ENCODE measurements at regions not wholly inside any gene's neighbourhood (a gene's known extent, or its start where the extent isn't known, plus 50 kb on each side); places are given as distances from the start of the nearest gene placed in this dataset.

- DNase-seq = no peak
Measured at GRCh38 chr3:96734273-96735009, 80.0 kb upstream of the EPHA6 start.

DNA sequence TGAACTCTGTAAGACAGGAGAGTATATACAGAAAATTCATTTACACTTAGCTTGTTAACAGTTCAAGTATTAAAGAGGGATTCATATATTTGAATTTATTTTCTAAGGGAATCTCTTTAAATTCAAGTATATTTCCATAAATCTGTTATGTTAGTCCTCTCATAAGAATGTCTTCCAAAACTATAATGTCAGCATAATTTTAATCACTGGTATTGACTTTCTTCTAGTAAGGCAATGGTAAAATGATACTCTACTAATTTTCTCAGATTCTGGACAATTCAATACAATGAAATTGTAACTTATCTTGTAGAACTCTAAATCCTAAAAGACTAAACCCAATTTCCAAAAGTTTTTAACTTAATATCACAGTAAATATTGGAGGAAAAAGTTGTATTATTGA, 66.3 kb upstream of the EPHA6 start:
- DNase-seq = no peak

DNA sequence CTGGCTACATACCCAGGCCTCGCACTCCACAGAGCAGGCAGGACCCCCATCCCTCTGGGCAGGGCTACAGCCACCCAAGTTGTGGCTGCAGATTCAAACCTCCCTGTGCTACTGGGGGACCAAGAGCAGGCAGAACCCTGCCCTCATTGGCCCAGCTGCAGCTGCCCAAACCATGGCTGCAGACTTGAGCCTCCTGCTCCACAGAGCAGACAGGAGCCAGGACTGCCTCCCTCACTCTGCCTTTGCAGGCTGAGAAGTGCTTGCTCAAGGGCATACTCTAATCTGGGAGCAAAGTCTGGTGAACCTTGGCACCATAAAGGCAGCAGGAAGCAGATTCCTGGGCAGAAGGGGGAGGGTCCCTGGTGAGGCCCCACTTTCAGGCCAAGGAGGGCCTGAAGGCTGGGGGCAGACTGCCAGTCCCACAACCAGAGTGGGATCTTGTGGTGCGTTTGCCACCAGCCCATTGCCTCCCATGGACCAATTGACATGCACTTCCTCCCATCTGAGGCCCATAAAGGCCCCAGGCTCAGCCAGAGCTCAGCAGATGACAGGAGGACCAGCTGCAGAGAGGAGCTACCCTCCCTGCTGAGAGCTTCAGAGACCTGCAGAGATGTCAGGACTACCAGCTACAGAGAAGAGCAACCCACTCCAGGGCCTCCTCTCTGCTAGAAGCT, 64.2 kb upstream of the EPHA6 start:
- no peak for DNase-seq

- no peak for DNase-seq
Measured at GRCh38 chr3:96753124-96753523, 61.3 kb upstream of the EPHA6 start.

GRCh38 chr3:96754128-96754527, 60.3 kb upstream of the EPHA6 start:
- DNase-seq = no peak

- DNase-seq = no peak
Measured at GRCh38 chr3:96755519-96755918, 58.9 kb upstream of the EPHA6 start.

DNA sequence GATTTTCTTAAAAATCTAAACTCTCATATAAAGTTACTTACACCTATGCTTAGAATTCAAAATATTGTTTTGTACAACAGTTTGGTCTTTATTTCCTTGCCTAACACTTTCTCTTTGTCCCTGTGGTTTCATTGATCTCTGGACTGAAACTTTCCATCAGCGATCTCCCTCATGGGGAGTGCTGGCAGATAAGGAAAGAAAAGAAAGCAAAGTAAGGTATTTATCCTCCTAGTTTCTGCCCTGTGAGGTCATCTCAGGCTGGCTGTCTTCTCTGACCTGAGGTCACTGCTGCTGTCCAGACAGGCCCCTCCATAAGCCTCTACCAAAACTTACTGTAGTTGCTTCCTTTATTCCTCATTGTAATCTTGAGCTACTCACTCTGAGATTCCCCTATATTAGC, 57.9 kb upstream of the EPHA6 start:
- no peak for DNase-seq

- no peak for DNase-seq
Measured at GRCh38 chr3:96760956-96761355, 53.4 kb upstream of the EPHA6 start.

Data from NCI-H524 treated with DMSO at 0.1 percent for 48 hours (cell line).